DOHH2 (cell line): ENCODE measurements at regions not wholly inside any gene's neighbourhood (a gene's known extent, or its start where the extent isn't known, plus 50 kb on each side); places are given as distances from the start of the nearest gene placed in this dataset.

Source experiments
- EZH2phosphoT487 ChIP-seq: fragments of 200-600 bp; sonication (generic); IDR thresholded peaks from 2 replicates; pipeline ENCODE4 v1.6.1; 2017; ENCODE audit warnings: borderline replicate concordance, mild to moderate bottlenecking, antibody characterized with exemption, low read length, moderate library complexity, mixed read lengths
- TF ChIP-seq, protein P1 (sequence below): fragments of 200-600 bp; sonication (generic); IDR thresholded peaks from one replicate; pipeline ENCODE4 v1.5.1; 2014; ENCODE audit warnings: antibody characterized with exemption, mild to moderate bottlenecking, low read depth, low read length; ENCODE audit not compliant: poor library complexity, severe bottlenecking

DNA sequence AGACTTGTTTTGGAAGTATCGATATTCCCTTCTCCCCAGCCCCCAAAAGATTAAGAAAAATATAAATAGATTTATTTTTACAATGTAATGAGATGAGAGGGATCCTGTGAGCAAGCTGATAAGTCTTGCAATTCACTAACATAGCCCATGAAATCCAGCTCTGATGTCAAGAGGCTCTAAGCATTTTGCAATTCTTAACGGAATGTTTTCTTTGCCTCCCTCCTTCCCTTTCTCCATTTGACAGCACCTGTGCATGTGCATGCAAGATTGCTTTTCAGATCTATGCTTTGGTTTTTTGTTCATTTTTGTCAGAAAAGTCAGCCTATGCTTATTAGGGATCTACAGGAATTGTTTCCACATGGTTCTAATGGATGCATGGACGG, 169.9 kb downstream of the SLIT2 start:
- TF ChIP-seq, protein P1, sequence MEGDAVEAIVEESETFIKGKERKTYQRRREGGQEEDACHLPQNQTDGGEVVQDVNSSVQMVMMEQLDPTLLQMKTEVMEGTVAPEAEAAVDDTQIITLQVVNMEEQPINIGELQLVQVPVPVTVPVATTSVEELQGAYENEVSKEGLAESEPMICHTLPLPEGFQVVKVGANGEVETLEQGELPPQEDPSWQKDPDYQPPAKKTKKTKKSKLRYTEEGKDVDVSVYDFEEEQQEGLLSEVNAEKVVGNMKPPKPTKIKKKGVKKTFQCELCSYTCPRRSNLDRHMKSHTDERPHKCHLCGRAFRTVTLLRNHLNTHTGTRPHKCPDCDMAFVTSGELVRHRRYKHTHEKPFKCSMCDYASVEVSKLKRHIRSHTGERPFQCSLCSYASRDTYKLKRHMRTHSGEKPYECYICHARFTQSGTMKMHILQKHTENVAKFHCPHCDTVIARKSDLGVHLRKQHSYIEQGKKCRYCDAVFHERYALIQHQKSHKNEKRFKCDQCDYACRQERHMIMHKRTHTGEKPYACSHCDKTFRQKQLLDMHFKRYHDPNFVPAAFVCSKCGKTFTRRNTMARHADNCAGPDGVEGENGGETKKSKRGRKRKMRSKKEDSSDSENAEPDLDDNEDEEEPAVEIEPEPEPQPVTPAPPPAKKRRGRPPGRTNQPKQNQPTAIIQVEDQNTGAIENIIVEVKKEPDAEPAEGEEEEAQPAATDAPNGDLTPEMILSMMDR, result no peak
- TF ChIP-seq EZH2phosphoT487, result no peak
